HG03175 (cell line): ENCODE measurements at regions not wholly inside any gene's neighbourhood (a gene's known extent, or its start where the extent isn't known, plus 50 kb on each side); places are given as distances from the start of the nearest gene placed in this dataset.

Experiments
- ATAC-seq: cut with Tn5 transposase; IDR thresholded peaks from one replicate; pipeline ENCODE4 v1.9.1; 2021; ENCODE audit warnings: mild to moderate bottlenecking, moderate library complexity; ENCODE audit not compliant: unreplicated experiment

DNA sequence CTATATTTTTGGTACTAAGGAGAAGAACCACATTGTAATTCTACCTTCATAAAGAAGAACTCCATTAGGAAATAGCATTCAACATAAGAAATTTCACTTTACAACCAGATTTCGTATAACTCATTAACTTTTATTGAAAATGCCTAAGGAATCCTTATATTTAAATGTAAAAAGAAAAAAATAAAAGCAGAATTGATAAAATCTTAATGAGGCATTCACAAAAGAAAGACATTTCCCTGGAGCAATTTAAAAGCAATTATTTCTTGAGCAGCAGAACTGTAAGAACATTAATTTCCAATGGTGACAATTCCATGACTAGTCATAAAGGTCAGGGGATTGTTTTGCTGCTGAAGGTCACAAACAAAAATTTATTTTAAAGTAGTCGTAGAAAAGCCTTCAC is 1192.8 kb upstream of the TMEM132C start:
- ATAC-seq, result no peak

DNA sequence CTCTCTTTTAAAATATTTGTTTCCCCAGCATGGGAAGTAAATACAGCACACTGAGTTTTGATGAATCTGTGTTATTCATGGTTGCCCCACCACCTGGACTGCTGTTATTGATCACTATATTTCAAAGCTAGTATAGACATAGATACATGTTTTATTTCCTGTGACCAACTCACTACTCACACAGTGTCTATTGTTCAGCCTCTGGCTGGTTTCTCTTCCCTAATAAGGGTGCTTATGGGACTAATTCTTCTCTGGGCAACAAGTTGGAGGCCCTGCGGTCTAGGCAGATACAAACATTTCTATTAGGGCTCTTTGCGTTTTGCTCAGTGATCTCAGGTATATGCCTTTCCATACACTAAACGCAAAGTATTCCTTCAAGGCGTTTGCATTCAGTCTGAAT is 1191.0 kb upstream of the TMEM132C start:
- no peak for ATAC-seq

- ATAC-seq, result no peak
Measured at GRCh38 chr12:127077262-127078045, 1189.5 kb upstream of the TMEM132C start.

DNA sequence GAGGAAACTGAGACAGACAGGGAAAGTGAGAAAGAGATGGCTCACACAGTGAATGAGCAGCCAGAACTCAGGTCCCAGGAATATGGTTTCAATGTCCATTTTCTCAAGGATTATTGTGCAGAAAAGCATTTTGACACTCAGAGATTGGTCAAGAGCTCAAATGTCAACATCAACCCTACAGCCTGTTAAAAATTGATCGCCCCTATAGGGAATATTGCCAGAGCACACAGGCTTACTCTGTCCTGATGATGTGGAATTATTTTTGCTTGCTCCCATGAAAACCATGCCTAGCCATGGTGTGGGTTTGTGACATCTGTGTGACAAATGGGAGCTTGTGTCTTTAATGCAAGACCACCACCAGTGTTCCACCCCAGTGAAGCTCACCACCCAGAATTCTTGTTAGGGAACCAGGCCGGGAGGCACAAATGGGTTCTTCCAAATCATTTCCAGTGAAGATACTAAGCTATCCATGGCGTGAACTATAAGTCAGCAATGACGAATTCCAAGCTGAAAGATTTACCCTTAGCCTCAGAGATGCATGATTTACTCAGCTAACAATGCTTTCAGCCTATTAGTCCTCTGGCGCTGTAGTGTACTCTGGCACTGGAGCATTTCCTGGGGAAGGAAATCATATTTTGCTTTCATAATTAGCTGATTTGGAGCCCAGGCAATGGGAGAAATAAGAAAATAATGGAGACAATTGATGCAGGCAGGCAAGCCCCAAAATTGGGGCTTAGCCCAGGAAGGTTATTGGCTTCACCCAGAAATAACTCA is 1188.2 kb upstream of the TMEM132C start:
- ATAC-seq, result no peak

GRCh38 chr12:127079636-127080035 is 1187.3 kb upstream of the TMEM132C start:
- ATAC-seq, result no peak

- ATAC-seq, result no peak
Measured at GRCh38 chr12:127081058-127081457, 1185.9 kb upstream of the TMEM132C start.

GRCh38 chr12:127083008-127083949 is 1183.7 kb upstream of the TMEM132C start:
- ATAC-seq, result peak; percentile 98

DNA sequence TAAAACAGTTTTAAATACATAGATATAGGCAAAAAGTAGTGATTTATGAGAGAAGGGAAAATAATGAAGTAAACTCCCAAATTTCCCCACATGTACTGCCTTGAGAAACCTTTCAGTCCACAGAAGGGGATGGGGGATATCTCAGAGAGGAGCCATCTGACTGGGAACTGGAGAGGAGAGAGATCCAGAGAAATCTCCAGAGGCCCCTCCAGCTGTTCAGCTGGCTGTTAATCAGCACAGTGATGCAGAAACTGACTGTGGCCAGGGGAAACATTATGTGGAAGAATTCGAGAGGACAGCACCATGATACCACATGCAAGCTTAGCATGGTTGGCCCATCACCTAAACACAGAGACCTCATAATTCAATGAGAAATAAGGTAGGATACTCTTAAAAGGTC is 1165.9 kb upstream of the TMEM132C start:
- ATAC-seq, result no peak

GRCh38 chr12:127106041-127106440 is 1160.9 kb upstream of the TMEM132C start:
- ATAC-seq, result no peak

- no peak for ATAC-seq
Measured at GRCh38 chr12:127106697-127107096, 1160.3 kb upstream of the TMEM132C start.

DNA sequence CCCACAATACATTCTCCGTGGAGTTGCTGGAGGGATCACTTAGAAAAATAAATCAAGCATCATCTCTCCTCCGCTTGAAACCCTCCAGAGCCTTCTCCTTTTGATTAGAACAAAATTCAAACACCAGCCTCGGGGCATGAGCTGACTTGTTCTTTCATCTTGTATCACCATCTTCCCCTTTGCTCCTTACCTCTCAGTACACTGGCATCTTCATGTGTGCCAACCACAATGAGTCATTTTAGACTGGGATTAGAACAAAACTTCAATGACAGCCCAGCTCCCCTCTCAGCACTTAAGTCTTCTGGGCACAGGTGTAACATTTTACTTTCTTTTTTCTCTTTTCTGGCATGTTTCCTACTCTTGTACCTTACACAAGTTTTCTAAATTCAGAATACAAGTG is 1159.2 kb upstream of the TMEM132C start:
- ATAC-seq, result no peak

GRCh38 chr12:127108360-127109215 is 1158.4 kb upstream of the TMEM132C start:
- ATAC-seq, result peak; percentile 86

GRCh38 chr12:127113945-127114344 is 1153.0 kb upstream of the TMEM132C start:
- ATAC-seq, result no peak

GRCh38 chr12:127115468-127116035 is 1151.4 kb upstream of the TMEM132C start:
- no peak for ATAC-seq

DNA sequence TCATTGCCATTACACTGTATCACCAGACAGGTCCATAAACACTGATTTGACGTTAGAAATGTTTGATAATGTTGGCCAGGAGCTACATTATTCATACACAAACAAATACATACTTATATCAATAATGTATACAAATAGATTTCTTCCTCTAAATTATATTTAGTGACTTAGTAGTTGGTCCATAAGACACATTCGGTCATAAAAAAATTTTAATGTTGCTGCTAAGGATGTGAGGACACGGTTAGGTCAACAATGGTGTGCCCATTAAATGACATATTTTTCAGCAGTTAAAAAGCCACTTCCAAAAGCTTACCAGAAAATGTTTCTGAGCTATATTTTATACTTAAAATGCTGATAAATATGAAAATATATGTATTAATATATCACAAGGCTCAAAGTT is 1148.7 kb upstream of the TMEM132C start:
- ATAC-seq, result no peak

- no peak for ATAC-seq
Measured at GRCh38 chr12:127119600-127120140, 1147.3 kb upstream of the TMEM132C start.

DNA sequence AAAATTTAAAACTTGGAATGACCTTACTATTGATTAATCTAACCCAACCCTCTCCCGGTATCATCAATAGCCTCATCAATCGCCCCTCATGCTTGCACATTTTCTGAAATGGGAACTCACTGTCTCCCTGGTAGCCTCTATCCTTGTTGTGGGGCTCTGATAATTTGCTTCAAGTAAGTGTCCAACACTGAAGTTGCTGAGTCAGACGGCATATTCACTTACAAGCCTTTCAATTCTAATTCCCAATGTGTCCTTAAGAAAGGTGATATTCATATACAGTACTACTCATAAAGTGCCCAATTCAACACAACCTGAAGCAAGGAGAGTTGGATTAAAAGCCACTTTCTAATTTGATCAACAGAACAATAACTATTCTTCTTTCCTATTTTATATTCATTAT is 1146.1 kb upstream of the TMEM132C start:
- no peak for ATAC-seq

DNA sequence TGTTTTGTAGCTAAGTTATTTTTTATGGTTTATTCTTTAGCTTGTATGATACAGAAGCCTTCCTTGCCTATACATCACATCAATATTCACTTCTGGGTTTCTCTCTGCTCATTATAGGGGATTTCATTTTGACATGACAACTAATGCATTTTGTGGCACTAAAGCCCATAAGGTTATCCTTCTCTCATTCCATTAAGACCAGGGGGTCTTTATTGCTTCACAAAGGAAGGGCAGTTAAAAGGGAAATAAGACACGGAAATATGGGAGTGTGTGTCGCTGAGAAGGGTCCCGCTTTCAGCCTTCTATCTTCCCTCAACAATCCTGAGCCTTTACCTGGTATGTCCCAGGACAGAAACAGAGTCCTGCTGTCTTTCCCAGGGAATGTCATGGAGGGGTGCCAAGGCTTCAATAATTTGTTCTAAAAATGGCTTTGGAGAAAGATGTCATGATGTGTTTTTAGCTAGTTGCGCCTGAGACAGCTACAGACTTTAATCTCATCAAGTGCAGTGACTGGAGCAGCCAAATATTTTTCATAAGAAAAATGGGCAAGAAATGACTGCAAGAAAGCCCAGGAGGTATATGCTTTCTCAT is 1145.4 kb upstream of the TMEM132C start:
- ATAC-seq, result no peak

DNA sequence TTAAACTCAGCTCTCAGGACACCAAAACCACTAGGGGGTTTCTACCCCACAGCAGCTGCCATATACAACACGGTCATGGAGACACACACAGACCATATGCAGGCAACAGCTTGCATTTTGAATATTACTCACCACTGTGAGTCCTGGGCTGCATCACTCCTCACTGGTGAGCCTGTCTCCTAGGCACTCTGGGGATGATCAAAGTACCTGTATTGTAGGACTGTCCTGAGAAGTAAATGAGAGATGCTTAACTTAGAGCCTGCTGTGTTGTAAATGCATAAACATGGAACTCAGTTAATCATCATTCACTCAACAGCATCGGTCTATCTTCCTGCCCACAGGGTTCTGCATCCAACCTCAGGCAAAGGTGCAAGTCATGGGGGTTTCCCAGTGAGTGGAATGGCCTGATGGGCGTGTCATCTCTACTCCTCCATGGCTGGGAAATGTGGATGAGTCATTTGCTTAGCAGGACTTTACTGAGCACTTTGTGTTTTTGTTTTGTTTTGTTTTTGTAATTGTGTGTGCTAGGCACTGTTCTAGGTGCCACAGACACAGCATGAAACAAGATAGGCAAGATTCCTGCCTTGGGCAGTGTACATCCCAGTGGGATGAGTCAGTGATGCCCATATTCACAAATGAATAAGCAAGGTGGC is 1141.2 kb upstream of the TMEM132C start:
- peak; percentile 84 for ATAC-seq
